ENCODE measurements at regions not wholly inside any gene's neighbourhood (a gene's known extent, or its start where the extent isn't known, plus 50 kb on each side); places are given as distances from the start of the nearest gene placed in this dataset.
"Not testable (repeated sequence)": the region's sequence is repeated elsewhere in the genome, so short reads cannot be mapped to it uniquely, and the experiment has no call there.

DNA sequence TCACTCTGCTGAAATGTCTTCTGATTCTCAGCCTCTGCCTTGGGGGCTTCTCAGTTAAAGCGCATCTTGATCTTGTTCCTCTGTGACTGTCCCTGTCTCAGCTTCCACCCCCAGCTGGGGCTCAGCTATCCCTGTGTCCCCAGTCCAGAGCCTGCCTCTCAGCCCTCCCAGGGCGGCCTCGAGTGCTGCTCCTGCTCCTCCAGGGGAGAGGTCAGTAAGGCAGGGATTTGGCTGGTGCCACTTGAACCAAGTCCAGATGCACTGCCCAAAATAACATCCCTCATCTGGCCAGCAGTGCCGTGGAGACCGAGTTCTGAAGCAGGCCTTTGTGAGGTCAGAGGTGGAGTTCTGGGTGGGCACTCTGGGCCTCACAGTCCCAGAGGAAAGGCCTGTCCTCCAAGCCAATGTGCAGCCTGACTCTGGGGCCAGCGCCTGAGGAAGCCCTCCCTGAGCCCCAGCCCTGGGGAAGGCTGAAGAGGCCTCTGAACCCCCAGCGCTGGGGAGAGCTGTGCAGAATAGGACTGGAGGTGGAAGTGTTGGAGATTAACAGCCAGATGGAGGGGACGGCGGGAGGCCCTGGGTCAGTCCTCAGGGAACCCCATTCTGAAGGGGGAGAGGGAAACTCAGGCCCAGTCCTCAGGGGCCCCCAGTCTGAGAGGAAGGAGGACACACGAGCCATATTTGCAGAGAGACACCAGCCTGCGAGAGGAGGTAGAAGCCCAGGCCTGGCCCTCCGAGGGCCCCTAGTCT, 943.7 kb downstream of the SPATA31A6 start:
- TF ChIP-seq, protein P1, sequence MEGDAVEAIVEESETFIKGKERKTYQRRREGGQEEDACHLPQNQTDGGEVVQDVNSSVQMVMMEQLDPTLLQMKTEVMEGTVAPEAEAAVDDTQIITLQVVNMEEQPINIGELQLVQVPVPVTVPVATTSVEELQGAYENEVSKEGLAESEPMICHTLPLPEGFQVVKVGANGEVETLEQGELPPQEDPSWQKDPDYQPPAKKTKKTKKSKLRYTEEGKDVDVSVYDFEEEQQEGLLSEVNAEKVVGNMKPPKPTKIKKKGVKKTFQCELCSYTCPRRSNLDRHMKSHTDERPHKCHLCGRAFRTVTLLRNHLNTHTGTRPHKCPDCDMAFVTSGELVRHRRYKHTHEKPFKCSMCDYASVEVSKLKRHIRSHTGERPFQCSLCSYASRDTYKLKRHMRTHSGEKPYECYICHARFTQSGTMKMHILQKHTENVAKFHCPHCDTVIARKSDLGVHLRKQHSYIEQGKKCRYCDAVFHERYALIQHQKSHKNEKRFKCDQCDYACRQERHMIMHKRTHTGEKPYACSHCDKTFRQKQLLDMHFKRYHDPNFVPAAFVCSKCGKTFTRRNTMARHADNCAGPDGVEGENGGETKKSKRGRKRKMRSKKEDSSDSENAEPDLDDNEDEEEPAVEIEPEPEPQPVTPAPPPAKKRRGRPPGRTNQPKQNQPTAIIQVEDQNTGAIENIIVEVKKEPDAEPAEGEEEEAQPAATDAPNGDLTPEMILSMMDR (IDR thresholded peaks at IDR 0.05) = not testable (repeated sequence)
- TF ChIP-seq POLR2A (IDR thresholded peaks at IDR 0.05) = not testable (repeated sequence)
